Skin epidermis (tissue), 12 donors: ENCODE measurements at regions not wholly inside any gene's neighbourhood (a gene's known extent, or its start where the extent isn't known, plus 50 kb on each side); places are given as distances from the start of the nearest gene placed in this dataset.

Experiments used
- H3K27ac ChIP-seq, 21 experiments: fragments of 200-600 bp; sonication (generic) in 11 of 21; one replicate each; pipeline ENCODE4 v1.5.0; 2020; ENCODE audit warnings: mild to moderate bottlenecking in 3 of 21, inconsistent platforms in 2 of 21, moderate library complexity in 2 of 21
- H3K4me3 ChIP-seq, 7 experiments: fragments of 200-600 bp; sonication (generic) in 2 of 7; one replicate each; pipeline ENCODE4 v1.5.0; 2020; ENCODE audit warnings: inconsistent platforms in 2 of 7, mild to moderate bottlenecking in 2 of 7, moderate library complexity in 1 of 7

DNA sequence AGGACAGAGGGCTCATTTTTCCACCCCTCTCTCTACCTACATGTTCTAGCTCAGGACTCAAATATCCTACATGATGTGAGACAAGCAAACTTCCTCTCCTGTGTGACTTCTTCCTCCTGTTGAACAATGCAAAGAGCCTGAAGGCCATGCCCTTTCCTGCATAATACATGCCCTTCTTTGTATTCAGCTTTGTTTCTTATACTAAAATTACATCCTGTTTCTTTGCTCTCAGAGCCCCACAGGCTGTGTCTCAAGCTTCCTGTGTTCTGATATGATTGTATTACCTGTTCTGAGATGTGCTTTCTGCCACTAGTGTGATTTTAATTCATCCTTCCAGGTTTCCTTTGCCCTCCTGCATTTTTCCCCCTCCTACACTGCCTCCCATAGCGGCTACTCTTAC, 166.4 kb upstream of the AFF2 start:
- no peak overlapping the region for H3K4me3 ChIP-seq
- no peak overlapping the region for H3K27ac ChIP-seq

DNA sequence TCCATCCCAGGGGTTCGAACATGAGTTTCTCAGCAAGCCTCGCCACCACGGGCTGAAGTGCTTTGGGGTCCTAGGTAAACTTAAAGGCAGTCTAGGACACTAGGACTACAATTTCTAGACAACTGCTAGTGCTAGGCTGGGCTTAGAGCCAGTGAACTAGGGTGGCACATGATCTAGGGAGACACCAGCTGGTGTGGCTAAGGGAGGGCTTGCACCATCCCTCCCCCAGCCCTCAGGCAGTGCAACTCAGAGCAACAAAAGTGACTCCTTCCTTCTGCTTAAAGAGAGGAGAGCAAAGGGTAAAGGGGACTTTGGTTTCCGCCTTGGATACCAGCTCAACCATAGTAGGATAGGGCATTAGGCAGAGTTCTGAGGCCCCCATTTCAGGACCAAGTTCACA, 162.5 kb upstream of the AFF2 start:
- H3K27ac ChIP-seq: peak overlapping the region in 1 of 21 experiments; percentile 60
- H3K4me3 ChIP-seq: no peak overlapping the region

DNA sequence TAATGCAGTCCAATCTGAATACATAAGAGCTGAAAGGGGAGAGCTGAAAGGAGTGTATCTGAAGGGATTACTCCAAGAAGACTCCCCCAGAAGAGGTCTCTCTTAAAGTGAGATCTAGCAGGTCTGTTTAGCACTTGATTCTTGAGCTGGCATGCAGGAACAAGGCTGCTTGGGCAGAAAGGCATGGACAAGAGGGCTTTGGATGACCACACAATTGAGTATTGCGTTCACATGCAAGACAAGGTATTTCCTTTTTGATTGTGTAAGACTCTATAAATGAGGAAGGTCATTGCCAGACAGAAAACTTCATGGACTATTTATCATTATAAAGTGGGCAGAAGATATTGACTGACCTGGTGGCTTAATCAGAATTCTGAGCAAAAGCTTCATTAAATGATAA, 145.5 kb upstream of the AFF2 start:
- no peak overlapping the region for H3K27ac ChIP-seq
- H3K4me3 ChIP-seq: no peak overlapping the region

DNA sequence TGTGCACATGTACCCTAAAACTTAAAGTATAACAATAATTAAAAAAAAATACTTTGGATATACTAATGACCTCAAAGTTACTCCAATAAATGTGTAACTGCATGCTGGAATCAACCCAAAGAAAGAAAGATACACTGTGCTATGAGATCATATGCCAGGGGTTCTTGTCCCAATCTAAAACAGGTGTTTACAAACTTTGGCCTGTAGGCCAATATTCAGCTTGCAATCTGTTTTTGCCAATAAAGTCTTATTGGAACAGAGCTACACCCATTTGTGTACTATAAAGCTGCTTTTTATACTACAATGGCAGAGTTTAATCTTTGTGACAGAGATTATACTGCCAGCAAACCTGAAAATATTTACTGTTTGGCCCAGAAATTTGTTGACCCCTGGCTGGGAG, 138.8 kb upstream of the AFF2 start:
- Histone ChIP-seq H3K27ac (no peak overlapping the region), H3K4me3 (no peak overlapping the region)

DNA sequence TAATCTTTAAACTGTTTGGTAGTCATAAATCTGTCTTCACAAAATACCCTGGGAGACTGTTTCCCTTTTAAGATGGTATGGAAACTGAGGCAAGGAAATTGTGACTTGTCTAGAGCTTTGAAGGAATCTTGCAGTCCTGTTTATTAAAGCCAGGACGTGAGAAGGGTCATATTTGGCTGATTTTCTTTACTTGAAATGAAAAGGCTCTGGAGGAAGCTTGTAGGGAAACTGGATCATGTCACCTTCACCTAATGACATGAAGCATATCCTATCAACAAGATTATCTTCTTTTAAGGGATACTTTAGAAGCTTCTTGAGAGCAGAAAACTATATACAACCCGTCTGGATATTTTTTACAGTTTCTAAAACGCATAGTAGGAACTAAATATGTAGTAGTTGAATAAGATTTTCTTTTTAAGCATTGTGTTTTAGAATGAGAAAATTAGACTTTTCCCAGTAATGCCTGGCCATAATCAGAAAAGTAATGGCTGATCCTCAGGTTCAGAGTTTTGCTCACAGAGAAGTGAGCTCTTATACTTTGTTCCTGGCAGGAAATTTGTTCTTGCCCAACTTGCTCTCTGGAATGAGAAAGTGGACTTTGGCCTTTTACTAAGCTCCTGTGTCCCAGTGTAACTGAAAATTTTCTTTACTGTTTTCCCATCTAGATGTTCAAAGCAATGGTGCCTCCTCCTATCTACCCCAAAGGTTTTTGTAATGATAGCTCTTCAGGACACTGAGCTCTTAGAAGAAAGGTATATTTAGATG, 136.8 kb upstream of the AFF2 start:
- no peak overlapping the region for H3K27ac ChIP-seq

DNA sequence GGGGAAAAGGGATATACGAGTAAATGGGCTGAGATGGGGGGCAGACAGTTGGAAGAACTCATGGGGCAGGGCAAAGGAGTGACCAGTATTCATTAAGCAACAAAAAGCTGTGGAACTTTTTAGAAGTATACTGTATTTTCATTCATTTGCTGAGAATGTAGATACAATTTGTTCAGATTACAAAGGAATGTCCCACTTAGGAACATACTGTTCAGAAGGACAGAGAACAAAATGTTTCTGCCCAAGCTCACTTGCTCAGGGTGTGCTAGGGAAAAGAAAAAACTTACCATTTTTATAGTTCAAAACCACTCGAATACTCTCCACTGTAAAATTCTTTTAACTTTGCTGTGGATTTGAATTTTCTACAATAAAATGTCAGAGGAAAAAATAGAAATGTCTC, 135.2 kb upstream of the AFF2 start:
- Histone ChIP-seq H3K4me3 (no peak overlapping the region), H3K27ac (no peak overlapping the region)

More for the DNA sequence above, 136.8 kb upstream of the AFF2 start:
- H3K4me3 ChIP-seq: no peak overlapping the region

DNA sequence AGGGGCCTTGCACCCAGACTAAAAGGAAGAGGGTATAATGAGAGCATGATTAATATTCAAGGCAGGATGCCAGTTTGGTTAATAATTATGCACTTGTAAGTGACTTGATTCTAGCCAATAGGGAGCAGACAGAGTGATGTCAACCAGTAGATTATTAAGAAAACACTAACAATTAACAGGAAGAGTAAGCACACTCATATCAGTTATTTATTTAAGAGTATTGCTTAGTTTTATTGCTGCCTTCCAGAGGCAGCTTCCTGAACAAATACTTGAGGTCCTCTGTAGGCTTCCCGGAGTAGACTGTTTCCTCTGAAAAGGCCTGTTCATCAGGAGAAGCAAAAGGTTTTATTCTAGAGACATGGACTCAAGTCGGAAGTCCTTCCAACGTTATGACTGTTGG, 129.1 kb upstream of the AFF2 start:
- H3K27ac ChIP-seq: no peak overlapping the region
- H3K4me3 ChIP-seq: no peak overlapping the region

DNA sequence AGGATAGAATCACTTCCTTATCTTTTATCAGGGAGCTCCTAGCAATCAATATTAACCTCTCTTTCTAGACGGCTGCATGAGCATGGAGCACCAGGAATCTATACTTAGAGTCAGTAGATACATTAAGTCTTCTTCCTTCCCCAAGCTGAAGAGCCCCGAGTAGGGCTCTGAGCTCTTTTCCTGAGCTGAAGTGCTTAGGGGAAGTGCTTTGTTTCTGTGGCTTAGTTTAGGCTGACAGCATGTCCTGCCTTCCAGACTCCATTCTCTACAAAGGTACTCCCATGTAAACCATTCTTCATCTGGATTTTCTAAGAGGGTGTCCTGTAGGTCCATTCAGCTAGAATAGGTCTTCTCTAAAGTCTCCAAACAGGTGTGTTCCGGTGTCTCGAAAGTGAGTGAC, 127.5 kb upstream of the AFF2 start:
- Histone ChIP-seq H3K27ac (no peak overlapping the region), H3K4me3 (no peak overlapping the region)

DNA sequence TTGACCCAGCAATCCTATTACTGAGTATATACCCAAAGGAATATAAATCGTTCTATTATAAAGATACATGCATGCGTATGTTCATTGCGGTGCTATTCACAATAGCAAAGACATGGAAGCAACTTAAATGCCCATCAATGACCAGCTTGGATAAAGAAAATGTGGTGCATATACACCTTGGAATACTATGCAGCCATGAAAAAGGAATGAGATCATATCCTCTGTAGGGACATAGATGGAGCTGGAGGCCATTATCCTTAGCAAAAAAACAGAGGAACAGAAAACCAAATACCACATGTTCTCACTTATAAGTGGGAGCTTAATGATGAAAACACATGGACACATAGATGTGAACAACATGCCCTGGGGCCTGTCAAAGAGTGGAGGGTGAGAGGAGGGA, 124.1 kb upstream of the AFF2 start:
- Histone ChIP-seq H3K27ac (no peak overlapping the region), H3K4me3 (no peak overlapping the region)

DNA sequence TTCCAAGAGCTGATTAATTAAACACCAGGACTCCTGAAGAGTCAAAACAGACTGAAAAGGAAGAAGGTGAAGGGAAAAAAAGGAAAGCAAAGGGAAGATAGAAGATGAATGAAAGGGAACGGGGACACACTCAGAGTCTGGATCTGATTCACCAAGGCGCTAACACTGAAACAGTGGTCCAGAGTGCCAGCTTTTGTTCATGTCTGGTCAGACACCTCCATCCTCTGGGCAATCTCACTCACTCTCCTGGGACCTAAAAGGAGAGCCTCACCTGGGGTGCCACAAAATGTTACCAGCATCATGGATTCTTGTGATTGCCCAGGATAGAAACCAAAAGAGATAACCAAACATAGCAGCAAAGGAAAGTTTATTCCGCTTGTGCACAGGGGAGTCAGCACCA, 120.3 kb upstream of the AFF2 start:
- H3K27ac ChIP-seq: peak overlapping the region in 2 of 21 experiments; percentile 21 to 76

DNA sequence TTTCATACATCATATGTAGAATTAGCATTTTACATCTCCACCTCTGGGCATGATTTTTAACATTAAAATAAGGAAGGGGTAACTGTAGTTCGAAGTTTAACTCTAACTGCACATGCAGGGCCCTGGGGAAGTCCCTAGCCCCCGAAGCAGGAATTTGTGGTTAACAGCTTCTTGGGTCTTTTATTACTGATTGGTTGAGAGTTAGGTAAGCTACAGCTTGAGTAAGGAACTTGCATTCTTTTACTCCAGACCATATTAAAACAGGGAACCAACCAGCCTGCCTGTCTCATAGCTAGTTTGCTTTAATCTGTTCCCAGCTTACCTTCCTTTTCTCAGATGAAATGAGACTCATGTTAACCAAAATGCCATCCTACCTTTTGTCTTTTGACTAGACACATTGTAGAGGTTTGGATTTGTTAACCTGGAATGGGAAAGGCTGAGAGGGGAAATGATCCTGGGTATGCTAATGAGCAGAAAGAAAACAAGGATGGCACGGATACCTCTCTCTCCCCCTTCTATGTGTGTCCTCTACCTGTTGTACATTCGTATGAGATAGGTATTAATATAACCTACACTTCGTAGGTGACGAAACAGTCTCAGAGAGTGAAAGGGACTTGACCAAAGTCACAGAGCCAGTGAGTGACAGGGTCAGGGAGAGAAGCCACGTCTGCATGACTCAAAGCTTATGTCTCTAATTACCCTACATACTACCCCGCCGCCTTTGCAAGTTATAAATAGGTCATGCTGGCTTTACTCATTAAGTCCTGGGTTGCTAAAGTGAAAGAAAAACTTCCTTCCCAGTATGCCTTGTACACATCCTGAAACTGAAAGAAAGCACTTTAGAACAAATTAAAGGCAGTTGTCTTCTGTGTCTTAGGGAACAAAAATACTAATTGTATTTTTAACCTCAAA, 119.5 kb upstream of the AFF2 start:
- peak overlapping the region in 8 of 21 experiments; percentile 4 to 76 (median 62) for H3K27ac ChIP-seq
- H3K4me3 ChIP-seq: peak overlapping the region in 1 of 7 experiments; percentile 15

More for the DNA sequence above, 120.3 kb upstream of the AFF2 start:
- H3K4me3 ChIP-seq: no peak overlapping the region

DNA sequence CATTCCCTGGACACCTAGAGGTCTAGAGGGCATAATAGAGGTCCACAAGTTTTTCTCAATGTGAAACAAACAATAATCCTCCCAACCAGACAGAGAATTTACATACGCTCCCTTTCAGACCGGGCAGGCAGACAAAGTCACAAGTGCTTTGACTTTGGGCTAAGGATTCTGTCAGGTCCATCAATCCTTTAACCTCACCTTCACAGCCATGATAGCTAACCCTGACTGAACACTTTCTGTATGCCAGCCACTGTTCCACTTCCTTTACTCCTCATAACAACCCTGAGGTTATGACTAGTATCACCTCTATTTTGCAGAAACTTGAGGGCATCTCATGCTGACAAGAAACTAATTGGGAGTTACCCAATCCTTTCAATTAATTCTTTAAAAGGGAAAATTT, 118.8 kb upstream of the AFF2 start:
- peak overlapping the region in 1 of 7 experiments; percentile 15 for H3K4me3 ChIP-seq
- peak overlapping the region in 8 of 21 experiments; percentile 4 to 76 (median 58) for H3K27ac ChIP-seq

DNA sequence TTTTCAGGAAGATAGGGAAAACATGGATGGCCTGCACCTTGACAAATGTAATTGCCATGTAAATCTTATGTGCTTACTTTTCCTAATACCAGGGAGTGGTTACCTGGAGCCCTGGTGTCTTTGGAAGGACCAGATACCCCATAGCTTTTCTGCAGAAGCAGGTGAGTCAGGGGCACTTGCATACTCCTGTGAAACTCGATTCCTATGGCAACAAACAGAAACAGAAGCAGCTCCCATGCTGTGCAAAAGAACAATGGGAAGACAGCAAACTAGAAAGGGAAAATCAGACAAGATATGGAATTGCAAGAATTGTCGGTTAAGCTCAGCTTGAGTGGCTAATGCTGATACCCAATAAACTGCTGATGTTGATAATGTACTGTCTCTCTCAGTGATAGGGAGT, 117.4 kb upstream of the AFF2 start:
- no peak overlapping the region for H3K4me3 ChIP-seq
- H3K27ac ChIP-seq: no peak overlapping the region

DNA sequence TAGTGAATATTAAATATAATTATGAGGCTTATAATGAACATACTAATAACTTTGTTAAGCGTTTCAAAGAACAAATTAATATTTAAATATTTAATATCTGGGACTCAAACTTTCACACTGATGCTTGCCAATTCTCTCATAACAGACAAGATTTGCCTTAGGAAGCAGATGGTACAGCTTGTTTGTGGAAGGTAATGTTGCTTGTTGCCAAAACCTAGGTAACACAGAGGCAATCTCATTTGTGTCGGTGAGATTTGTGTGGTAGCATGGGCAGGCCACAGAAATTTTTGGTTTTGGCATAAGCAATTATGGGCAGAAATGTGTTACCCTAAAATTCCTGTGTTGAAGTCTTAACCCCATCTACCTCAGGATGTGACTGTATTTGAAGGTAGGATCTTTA, 114.9 kb upstream of the AFF2 start:
- no peak overlapping the region for H3K4me3 ChIP-seq

DNA sequence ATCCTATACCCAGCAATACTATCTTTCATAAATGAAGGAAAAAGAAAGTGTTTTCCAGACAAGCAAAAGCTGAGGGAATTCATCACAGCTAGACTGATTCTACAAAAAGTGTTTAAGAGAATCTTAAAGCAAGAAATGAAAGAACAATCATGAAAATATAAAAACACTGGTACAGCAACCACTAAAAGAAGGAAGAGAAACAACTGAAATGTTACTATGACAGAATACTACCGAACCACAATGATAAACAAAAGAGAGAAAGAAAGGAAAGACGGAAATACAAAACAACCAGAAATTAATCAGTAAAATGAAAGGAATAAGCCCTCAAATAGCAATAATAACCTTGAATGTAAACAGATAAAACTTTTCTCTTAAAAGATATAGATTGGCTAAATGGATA, 110.8 kb upstream of the AFF2 start:
- H3K27ac ChIP-seq: no peak overlapping the region
- H3K4me3 ChIP-seq: no peak overlapping the region

More for the DNA sequence above, 114.9 kb upstream of the AFF2 start:
- H3K27ac ChIP-seq: no peak overlapping the region

DNA sequence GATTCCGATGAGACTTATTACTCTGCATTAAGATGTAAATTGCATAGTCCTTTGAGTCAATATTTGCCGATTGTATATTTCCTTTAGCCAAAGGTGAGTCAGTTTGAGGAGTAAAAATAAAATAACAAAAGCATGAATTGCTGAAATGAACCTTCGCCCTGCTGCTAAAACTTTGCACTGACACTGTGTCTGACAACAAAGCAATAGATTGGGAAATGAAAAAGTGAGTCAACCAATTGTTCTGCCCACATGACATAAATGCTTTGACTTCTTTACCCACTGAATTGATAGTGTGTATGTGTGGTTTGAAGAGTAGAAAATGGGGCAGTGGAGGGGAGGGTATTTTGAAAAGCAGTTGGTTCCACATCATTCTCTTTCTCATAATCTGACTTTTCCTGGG, 88.4 kb upstream of the AFF2 start:
- Histone ChIP-seq H3K4me3 (no peak overlapping the region), H3K27ac (no peak overlapping the region)

DNA sequence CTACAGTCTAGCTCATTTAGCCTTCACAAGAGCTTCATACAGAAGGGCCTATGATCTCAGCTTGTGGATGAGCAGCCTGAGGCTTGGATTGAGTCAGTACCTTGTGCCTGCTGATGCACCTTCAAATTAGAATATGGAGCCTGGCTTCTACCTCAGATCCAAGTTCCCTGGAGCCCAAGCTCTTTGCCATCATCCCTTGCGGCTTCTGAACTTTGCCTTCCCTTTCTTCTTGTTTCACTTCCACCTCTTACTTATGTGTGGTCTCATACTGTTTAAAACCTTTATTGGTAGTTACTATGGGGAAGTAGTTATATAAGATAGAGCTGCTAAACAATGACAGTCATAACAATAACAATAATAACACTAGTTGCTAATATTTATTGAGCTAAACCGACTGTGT, 84.3 kb upstream of the AFF2 start:
- H3K27ac ChIP-seq: no peak overlapping the region
- H3K4me3 ChIP-seq: no peak overlapping the region

DNA sequence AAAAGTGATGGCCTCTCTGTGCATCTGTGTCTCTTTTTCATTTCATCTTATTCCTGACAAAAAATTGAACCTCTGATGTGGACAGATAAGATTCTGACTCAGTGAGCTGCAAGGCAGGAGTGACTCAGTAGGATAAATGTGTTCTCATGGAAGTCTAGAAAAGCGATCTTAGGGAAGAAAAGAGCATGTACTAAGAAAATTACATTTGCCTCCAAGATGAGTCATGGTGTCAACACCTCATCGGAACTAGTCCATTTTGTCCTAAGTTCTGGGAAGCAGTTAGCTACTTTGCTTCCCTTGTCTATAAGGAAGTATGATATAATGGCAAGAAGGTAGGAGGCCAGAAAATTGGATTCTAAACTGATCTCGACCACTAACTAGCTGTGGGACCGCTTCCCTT, 83.5 kb upstream of the AFF2 start:
- Histone ChIP-seq H3K27ac (no peak overlapping the region), H3K4me3 (no peak overlapping the region)

DNA sequence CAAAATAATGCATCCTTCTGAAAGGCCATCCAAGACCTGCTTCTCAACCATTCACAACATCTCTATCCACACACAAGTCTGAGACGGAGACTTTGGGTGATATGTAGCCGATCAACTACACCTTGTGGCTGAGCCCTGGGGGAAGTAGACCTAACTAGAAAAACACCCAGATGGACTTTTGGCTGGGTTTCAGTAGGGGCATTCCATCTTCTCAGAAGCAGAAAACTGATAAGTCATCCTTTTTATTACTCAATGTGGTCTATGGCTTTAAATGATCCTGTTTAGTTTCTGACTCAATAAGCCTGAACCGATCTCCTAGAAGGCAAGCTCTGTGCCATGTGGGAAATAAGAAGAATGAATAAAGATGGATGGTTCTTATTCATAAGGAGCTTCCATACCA, 82.5 kb upstream of the AFF2 start:
- no peak overlapping the region for H3K4me3 ChIP-seq
- H3K27ac ChIP-seq: no peak overlapping the region

DNA sequence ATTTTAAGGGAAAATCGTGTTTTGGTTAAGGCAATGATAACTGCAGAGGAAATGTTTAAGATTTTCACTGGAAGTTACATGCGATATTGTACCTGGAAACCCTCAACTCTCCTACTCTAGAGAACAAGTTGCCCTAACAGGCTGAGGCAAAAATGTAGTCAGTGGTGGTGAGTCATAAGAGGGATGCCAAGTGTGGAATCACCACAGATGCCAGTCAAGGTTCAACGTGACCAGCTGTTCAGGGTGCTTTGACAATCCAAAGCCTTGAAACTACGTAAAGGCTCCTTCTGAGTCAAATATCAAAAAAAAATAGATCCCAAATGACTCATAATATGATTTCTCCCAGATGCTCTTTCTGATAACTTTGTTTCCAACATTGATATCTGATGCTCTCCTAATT, 77.9 kb upstream of the AFF2 start:
- Histone ChIP-seq H3K4me3 (no peak overlapping the region), H3K27ac (no peak overlapping the region)

DNA sequence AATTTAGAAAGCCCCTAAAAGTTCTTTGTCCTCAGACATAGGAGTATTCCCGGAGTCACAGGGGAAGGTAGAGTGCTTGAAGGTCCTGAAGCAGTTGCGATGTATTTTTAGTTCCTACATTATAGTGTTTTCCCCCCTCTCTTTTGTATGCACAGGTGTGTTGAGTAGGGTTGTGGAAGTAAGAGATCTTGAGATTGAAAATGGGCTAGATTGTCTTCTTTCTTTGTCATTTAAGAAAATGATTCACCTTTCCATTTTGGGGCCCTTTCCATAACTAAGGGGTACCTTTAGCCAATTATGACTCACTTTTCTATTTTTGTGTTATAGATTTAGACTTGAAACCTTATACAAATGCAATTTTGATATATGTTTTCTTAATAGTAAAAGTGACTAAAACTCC, 75.8 kb upstream of the AFF2 start:
- H3K4me3 ChIP-seq: no peak overlapping the region
- H3K27ac ChIP-seq: no peak overlapping the region
